Spleen (tissue), 11 donors: ENCODE measurements at regions not wholly inside any gene's neighbourhood (a gene's known extent, or its start where the extent isn't known, plus 50 kb on each side); places are given as distances from the start of the nearest gene placed in this dataset.
A peak's percentile ranks its signal among the peaks of the same experiment; 100 is the strongest.

Experiments used
- DNase-seq: peaks from one replicate; pipeline ENCODE4 v3.0.0-alpha.2; 2020
- H3K27ac ChIP-seq, 8 donors: fragments of 200-600 bp; sonication (generic) in 7 of 8; 1 replicate in 4 of 8; 2 replicates in 4 of 8; pipeline versions ENCODE4 v1.5.0 to v1.8.0; 2016 to 2021; ENCODE audit warnings: inconsistent platforms in 4 of 8, mild to moderate bottlenecking in 4 of 8, moderate library complexity in 1 of 8
- H3K27me3 ChIP-seq, 7 donors: fragments of 200-600 bp; sonication (generic) in 6 of 7; replicated peaks in 1 of 7; 1 replicate in 4 of 7; 2 replicates in 3 of 7; pipeline versions ENCODE4 v1.5.0 to v1.8.0; 2016 to 2021; ENCODE audit warnings: inconsistent platforms in 3 of 7, mild to moderate bottlenecking in 1 of 7
- H3K36me3 ChIP-seq, 6 donors: fragments of 200-600 bp; sonication (generic) in 5 of 6; 1 replicate in 4 of 6; 2 replicates in 2 of 6; pipeline versions ENCODE4 v1.5.0 to v1.8.0; 2016 to 2021; ENCODE audit warnings: inconsistent platforms in 2 of 6
- H3K4me1 ChIP-seq, 6 donors: fragments of 200-600 bp; sonication (generic) in 5 of 6; 1 replicate in 3 of 6; 2 replicates in 3 of 6; pipeline versions ENCODE4 v1.5.0 to v1.8.0; 2016 to 2021; ENCODE audit warnings: inconsistent platforms in 3 of 6
- H3K4me3 ChIP-seq, 8 donors: fragments of 200-600 bp; sonication (generic) in 7 of 8; 1 replicate in 4 of 8; 2 replicates in 4 of 8; pipeline versions ENCODE4 v1.5.0 to v1.8.0; 2016 to 2021; ENCODE audit warnings: inconsistent platforms in 4 of 8, mild to moderate bottlenecking in 4 of 8, moderate library complexity in 2 of 8
- H3K9me3 ChIP-seq, 8 donors: fragments of 200-600 bp; sonication (generic) in 7 of 8; 1 replicate in 4 of 8; 2 replicates in 4 of 8; pipeline versions ENCODE4 v1.5.0 to v1.8.0; 2016 to 2021; ENCODE audit warnings: inconsistent platforms in 4 of 8
- CTCF ChIP-seq, 11 experiments: fragments of 200-600 bp in 7 of 11; fragments of 450-650 bp in 4 of 11; sonication (generic) in 4 of 11; IDR thresholded peaks in 8 of 11; conservative IDR thresholded peaks in 3 of 11; 1 replicate in 7 of 11; 2 replicates in 4 of 11; pipeline versions ENCODE4 v1.4.0 to v1.8.0; 2016 to 2021; ENCODE audit warnings: antibody characterized with exemption in 11 of 11, inconsistent platforms in 4 of 11, mild to moderate bottlenecking in 1 of 11
- POLR2A ChIP-seq, 3 donors: fragments of 450-650 bp; IDR thresholded peaks; one replicate each; pipeline ENCODE4 v1.5.1; 2017; ENCODE audit warnings: antibody characterized with exemption in 3 of 3, mild to moderate bottlenecking in 1 of 3
- POLR2AphosphoS5 ChIP-seq, 3 donors: sonication (generic); formaldehyde crosslinking; IDR thresholded peaks; one replicate each; pipeline ENCODE4 v1.5.1; 2017; ENCODE audit warnings: antibody characterized with exemption in 3 of 3
- WGBS, 5 donors: extraction: QIAGEN DNeasy Blood & Tissue Kit in 3 of 5; methylation state at CpG; one replicate each; pipeline versions ENCODE4 v1.1.5 to v1.1.7; 2013 to 2018; 5-methylcytosine and 5-hydroxymethylcytosine counted together
- intact Hi-C: fragments of 100-400 bp; cut with DNase I; formaldehyde crosslinking; loops from one replicate; pipeline ENCODE4 v1.15.0; 2023; ENCODE audit warnings: low total_unique reads
- donor health status: healthy with polysubstance abuse.
- donor health status: DM: no; HTN: no; CAD: no; lungs with moderate emphysema.
- donor health status: DM: no; HTN: no; CAD: no.
- donor health status: Bipolar disorder and iron deficiency.
- donor health status: healthy.
- donor health status: DM: no; HTN: no; CAD: no.
- donor health status: DM: yes; HTN: yes; CAD: no.

- H3K9me3 ChIP-seq: peaks cover 0 to 12% (median 0%) of the 10 kb centered on the region in 8 donors
- WGBS, 5 donors: 77 to 82% (median 78%) methylated on average over 9 of the region's 9 CpGs
- H3K27ac ChIP-seq: no peak overlapping the region
- H3K27me3 ChIP-seq: no peaks in the 10 kb centered on the region
- H3K4me1 ChIP-seq: peaks cover 0 to 10% (median 2%) of the 10 kb centered on the region in 6 donors
- intact Hi-C loops: no loop called here
- TF ChIP-seq CTCF (IDR thresholded peaks at IDR 0.05 in 8 of 11, conservative IDR thresholded peaks at IDR 0.05 in 3 of 11) (no peak), POLR2A (IDR thresholded peaks at IDR 0.05) (no peak), POLR2AphosphoS5 (IDR thresholded peaks at IDR 0.05) (no peak)
- no peaks in the 10 kb centered on the region for H3K36me3 ChIP-seq
- H3K4me3 ChIP-seq: no peak overlapping the region
- DNase-seq: no peak
These were observed 257.9 kb upstream of the ANKRD55 start for GRCh38 chr5:56490971-56491468.

- no peak for DNase-seq
- Histone ChIP-seq H3K27me3 (no peaks in the 10 kb centered on the region), H3K4me1 (peaks cover 0 to 6% (median 1%) of the 10 kb centered on the region in 6 donors), H3K4me3 (no peak overlapping the region), H3K27ac (no peak overlapping the region), H3K9me3 (peaks cover 0 to 12% (median 0%) of the 10 kb centered on the region in 8 donors), H3K36me3 (no peaks in the 10 kb centered on the region)
- TF ChIP-seq CTCF (IDR thresholded peaks at IDR 0.05 in 8 of 11, conservative IDR thresholded peaks at IDR 0.05 in 3 of 11) (no peak), POLR2A (IDR thresholded peaks at IDR 0.05) (no peak), POLR2AphosphoS5 (IDR thresholded peaks at IDR 0.05) (no peak)
- WGBS, 5 donors: 82 to 90% (median 90%) methylated on average over 4 of the region's 4 CpGs
- intact Hi-C loops: no loop called here
These were observed 256.1 kb upstream of the ANKRD55 start for GRCh38 chr5:56489272-56489671.

GRCh38 chr5:56487528-56488115, 254.5 kb upstream of the ANKRD55 start:
- Histone ChIP-seq H3K4me3 (no peak overlapping the region), H3K27me3 (no peaks in the 10 kb centered on the region), H3K9me3 (peaks cover 0 to 12% (median 0%) of the 10 kb centered on the region in 8 donors), H3K36me3 (no peaks in the 10 kb centered on the region), H3K4me1 (peaks cover 0 to 8% (median 4%) of the 10 kb centered on the region in 6 donors), H3K27ac (no peak overlapping the region)
- TF ChIP-seq POLR2AphosphoS5 (IDR thresholded peaks at IDR 0.05): no peak
- no peak for TF ChIP-seq POLR2A (IDR thresholded peaks at IDR 0.05)
- no peak for TF ChIP-seq CTCF (IDR thresholded peaks at IDR 0.05 in 8 of 11, conservative IDR thresholded peaks at IDR 0.05 in 3 of 11)
- intact Hi-C loops: no loop called here
- 90 to 97% (median 96%) methylated on average over 6 to 25 of the region's 25 CpGs for WGBS, 5 donors
- DNase-seq: no peak

GRCh38 chr5:56482363-56482762, 249.2 kb upstream of the ANKRD55 start:
- no peaks in the 10 kb centered on the region for H3K36me3 ChIP-seq
- peaks cover 0 to 8% (median 0%) of the 10 kb centered on the region in 8 donors for H3K9me3 ChIP-seq
- intact Hi-C loops: no loop called here
- peaks cover 10 to 60% (median 44%) of the 10 kb centered on the region in 6 donors for H3K4me1 ChIP-seq
- no peak for DNase-seq
- TF ChIP-seq POLR2A (IDR thresholded peaks at IDR 0.05) (no peak), CTCF (IDR thresholded peaks at IDR 0.05 in 8 of 11, conservative IDR thresholded peaks at IDR 0.05 in 3 of 11) (no peak), POLR2AphosphoS5 (IDR thresholded peaks at IDR 0.05) (no peak)
- peak overlapping the region; percentile 83 to 98 (median 96) for H3K27ac ChIP-seq
- whole genome bisulfite sequencing, 5 donors: 46 to 57% (median 50%) methylated on average over 3 of the region's 3 CpGs
- H3K4me3 ChIP-seq: peak overlapping the region in 4 of 8 donors; percentile 49 to 73 (median 54)
- peaks cover 0 to 11% (median 0%) of the 10 kb centered on the region in 7 donors for H3K27me3 ChIP-seq
